Colonic mucosa (tissue), 4 donors: ENCODE measurements at regions not wholly inside any gene's neighbourhood (a gene's known extent, or its start where the extent isn't known, plus 50 kb on each side); places are given as distances from the start of the nearest gene placed in this dataset.
"Not testable (repeated sequence)": the region's sequence is repeated elsewhere in the genome, so short reads cannot be mapped to it uniquely, and the experiment has no call there.

Source experiments
- DNase-seq: peaks from one replicate; pipeline ENCODE4 v3.0.0-alpha.2; 2020
- H3K27ac ChIP-seq: fragments of 200-600 bp; one replicate; pipeline ENCODE4 v1.8.0; 2021
- H3K27me3 ChIP-seq: fragments of 200-600 bp; one replicate; pipeline ENCODE4 v1.8.0; 2021
- H3K36me3 ChIP-seq: fragments of 200-600 bp; one replicate; pipeline ENCODE4 v1.8.0; 2021
- H3K4me1 ChIP-seq: fragments of 200-600 bp; one replicate; pipeline ENCODE4 v1.8.0; 2021; ENCODE audit warnings: mild to moderate bottlenecking
- H3K4me3 ChIP-seq: fragments of 200-600 bp; one replicate; pipeline ENCODE4 v1.8.0; 2021
- H3K9ac ChIP-seq, 2 donors: one replicate each; pipeline ENCODE4 v1.7.0; 2013; ENCODE audit warnings: control low read depth in 2 of 2, low read depth in 2 of 2, low read length in 2 of 2
- H3K9me3 ChIP-seq: fragments of 200-600 bp; one replicate; pipeline ENCODE4 v1.8.0; 2021
- intact Hi-C: fragments of 100-400 bp; cut with DNase I; formaldehyde crosslinking; loops from one replicate; pipeline ENCODE4 v1.14.1; 2022
- TF ChIP-seq, protein P1 (sequence below): fragments of 200-600 bp; IDR thresholded peaks from one replicate; pipeline ENCODE4 v1.8.0; 2022; ENCODE audit warnings: antibody characterized with exemption, mild to moderate bottlenecking
- donor health status: healthy.
- donor health status: DM: no; HTN: no; CAD: no.
- donor health status: DM: no; HTN: no; CAD: no.

DNA sequence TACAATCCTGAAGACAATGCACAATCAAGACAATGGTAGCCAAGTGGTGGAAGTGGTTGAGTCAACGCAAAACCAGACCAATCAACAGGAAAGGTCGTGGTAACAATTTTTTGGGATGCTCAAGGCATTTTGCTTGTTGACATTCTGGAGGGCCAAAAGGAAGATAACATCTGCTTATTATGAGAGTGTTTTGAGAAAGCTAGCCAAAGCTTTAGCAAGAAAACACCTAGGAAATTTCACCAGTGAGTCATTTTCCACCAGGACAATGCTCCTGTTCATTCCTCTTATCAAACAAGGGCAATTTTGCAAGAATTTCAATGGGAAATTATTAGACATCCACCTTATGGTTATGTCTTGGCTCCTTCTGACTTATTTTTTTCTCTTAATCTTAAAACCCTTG lies 1932.2 kb upstream of the RAG2 start:
- Histone ChIP-seq H3K36me3 (no peaks in the 10 kb centered on the region), H3K4me3 (no peak overlapping the region), H3K9ac (no peak overlapping the region), H3K9me3 (no peaks in the 10 kb centered on the region), H3K27me3 (no peaks in the 10 kb centered on the region), H3K27ac (no peak overlapping the region), H3K4me1 (no peaks in the 10 kb centered on the region)
- TF ChIP-seq, protein P1, sequence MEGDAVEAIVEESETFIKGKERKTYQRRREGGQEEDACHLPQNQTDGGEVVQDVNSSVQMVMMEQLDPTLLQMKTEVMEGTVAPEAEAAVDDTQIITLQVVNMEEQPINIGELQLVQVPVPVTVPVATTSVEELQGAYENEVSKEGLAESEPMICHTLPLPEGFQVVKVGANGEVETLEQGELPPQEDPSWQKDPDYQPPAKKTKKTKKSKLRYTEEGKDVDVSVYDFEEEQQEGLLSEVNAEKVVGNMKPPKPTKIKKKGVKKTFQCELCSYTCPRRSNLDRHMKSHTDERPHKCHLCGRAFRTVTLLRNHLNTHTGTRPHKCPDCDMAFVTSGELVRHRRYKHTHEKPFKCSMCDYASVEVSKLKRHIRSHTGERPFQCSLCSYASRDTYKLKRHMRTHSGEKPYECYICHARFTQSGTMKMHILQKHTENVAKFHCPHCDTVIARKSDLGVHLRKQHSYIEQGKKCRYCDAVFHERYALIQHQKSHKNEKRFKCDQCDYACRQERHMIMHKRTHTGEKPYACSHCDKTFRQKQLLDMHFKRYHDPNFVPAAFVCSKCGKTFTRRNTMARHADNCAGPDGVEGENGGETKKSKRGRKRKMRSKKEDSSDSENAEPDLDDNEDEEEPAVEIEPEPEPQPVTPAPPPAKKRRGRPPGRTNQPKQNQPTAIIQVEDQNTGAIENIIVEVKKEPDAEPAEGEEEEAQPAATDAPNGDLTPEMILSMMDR = no peak
- DNase-seq = no peak
- intact Hi-C loops = no loop called here

DNA sequence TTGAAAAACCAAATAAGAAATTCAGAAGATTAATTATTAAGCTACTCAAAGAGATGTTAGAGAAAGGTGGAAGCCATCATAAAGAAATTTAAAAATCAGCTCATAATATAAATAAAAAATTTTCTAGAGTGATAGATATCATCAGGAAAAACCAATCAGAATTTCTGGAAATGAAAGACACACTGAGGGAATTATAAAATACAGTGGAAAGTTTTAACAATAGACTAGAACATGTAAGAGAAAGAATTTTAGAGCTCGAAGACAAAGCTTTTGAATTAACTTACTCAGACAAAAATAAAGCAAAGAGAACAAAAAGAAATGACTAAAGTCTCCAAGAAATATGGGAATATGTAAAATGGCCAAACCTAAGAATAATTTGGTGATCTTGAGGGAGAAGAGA lies 1926.9 kb upstream of the RAG2 start:
- H3K36me3 ChIP-seq = no peaks in the 10 kb centered on the region
- intact Hi-C loops = no loop called here
- H3K4me1 ChIP-seq = no peaks in the 10 kb centered on the region
- H3K4me3 ChIP-seq = no peak overlapping the region
- no peak overlapping the region for H3K9ac ChIP-seq
- TF ChIP-seq, protein P1 = no peak
- no peaks in the 10 kb centered on the region for H3K9me3 ChIP-seq
- H3K27ac ChIP-seq = no peak overlapping the region
- no peak for DNase-seq
- H3K27me3 ChIP-seq = no peaks in the 10 kb centered on the region

DNA sequence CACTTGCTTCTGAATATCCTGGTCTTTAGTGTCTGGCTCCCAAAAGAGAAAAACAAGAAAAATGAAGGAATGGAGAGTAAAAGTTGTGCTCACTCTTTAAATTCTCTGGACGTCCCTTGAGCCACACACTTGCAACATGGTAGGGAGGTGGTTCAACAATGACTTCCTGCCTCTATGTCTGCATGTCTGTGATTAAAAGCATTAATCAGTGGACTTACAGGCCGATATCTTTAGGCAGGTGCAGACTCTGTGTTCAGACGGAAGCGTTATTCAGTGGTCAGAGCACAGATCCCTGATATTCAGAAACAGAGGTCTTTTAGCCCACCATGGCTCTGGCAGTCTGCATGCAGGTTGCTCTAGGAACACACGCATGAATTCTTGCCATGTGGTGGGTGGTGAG lies 1920.0 kb upstream of the RAG2 start:
- H3K9ac ChIP-seq = no peak overlapping the region
- H3K9me3 ChIP-seq = no peaks in the 10 kb centered on the region
- DNase-seq = no peak
- no peak overlapping the region for H3K4me3 ChIP-seq
- TF ChIP-seq, protein P1 = no peak
- H3K4me1 ChIP-seq = no peaks in the 10 kb centered on the region
- intact Hi-C loops = no loop called here
- H3K27me3 ChIP-seq = no peaks in the 10 kb centered on the region
- H3K27ac ChIP-seq = no peak overlapping the region
- no peaks in the 10 kb centered on the region for H3K36me3 ChIP-seq

DNA sequence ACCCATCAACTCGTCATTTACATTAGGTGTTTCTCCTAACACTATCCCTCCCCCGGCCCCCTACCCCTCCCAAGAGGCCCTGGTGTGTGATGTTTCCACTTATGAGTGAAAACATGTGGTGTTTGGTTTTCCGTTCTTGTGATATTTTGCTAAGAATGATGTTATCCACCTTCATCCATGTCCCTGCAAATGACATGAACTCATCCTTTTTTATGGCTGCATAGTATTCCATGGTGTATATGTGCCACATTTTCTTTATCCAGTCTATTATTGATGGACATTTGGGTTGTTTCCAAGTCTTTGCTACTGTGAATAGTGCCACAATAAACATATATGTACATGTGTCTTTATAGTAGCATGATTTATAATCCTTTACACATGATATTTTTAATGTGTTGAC lies 1914.8 kb upstream of the RAG2 start:
- DNase-seq, intact Hi-C loops, H3K4me1 ChIP-seq, H3K27me3 ChIP-seq, H3K9ac ChIP-seq, H3K36me3 ChIP-seq, H3K27ac ChIP-seq, H3K4me3 ChIP-seq, H3K9me3 ChIP-seq: not testable (repeated sequence)

DNA sequence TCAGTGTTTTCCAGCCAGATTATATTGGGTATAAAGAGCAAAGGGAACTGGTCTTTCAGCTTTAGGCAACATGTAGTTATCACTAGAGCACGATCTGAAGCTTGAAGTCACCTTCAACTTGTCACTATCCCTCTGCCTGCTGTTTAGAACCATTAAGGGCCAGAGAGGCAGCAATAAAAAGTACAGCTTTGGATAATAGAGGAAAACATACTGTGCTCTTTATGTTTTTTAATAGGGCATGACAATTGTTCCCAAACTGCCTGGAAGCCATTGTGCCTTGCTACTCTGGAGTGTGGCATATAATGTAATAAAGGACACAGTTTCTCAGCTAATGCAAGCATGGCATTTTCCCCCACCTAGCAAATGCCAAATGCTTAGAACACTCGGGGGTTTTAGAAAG lies 1912.0 kb upstream of the RAG2 start:
- H3K9me3 ChIP-seq = no peaks in the 10 kb centered on the region
- no peak overlapping the region for H3K9ac ChIP-seq
- no peaks in the 10 kb centered on the region for H3K4me1 ChIP-seq
- H3K36me3 ChIP-seq = no peaks in the 10 kb centered on the region
- no peak for DNase-seq
- intact Hi-C loops = no loop called here
- TF ChIP-seq, protein P1 = no peak
- no peak overlapping the region for H3K27ac ChIP-seq
- H3K4me3 ChIP-seq = no peak overlapping the region
- no peaks in the 10 kb centered on the region for H3K27me3 ChIP-seq

DNA sequence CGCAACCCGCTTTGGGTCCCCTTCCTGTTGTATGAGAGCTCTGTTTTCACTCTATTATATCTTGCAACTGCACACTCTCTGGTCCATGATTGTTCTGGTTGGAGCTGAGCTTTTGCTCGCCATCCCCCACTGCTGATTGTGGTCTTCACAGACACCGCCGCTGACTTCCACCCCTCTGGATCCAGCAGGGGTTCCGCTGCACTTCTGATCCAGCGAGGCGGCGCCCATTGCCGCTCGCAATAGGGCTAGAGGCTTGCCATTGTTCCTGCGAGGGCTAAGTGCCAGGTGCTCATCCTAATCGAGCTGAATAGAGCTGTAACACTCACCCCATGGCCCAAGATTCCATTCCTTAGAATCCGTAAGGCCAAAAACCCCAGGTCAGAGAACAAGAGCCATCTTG lies 1905.8 kb upstream of the RAG2 start:
- no peaks in the 10 kb centered on the region for H3K9me3 ChIP-seq
- TF ChIP-seq, protein P1 = no peak
- H3K27me3 ChIP-seq = no peaks in the 10 kb centered on the region
- H3K36me3 ChIP-seq = no peaks in the 10 kb centered on the region
- DNase-seq = no peak
- H3K4me1 ChIP-seq = no peaks in the 10 kb centered on the region
- no peak overlapping the region for H3K4me3 ChIP-seq
- intact Hi-C loops = no loop called here
- H3K27ac ChIP-seq = no peak overlapping the region
- H3K9ac ChIP-seq = no peak overlapping the region
